Right ventricle myocardium superior (tissue), 1 donor: ENCODE measurements at regions not wholly inside any gene's neighbourhood (a gene's known extent, or its start where the extent isn't known, plus 50 kb on each side); places are given as distances from the start of the nearest gene placed in this dataset.
"Not testable (repeated sequence)": the region's sequence is repeated elsewhere in the genome, so short reads cannot be mapped to it uniquely, and the experiment has no call there.

Experiments used
- ATAC-seq: fragments of 200-7000 bp; cut with Tn5 transposase; one replicate; pipeline ENCODE4 v1.9.1; 2020; ENCODE audit warnings: mild to moderate bottlenecking; ENCODE audit not compliant: poor library complexity
- DNase-seq: peaks from one replicate; pipeline ENCODE4 v3.0.0-alpha.2; 2020
- intact Hi-C: fragments of 100-400 bp; cut with DNase I; formaldehyde crosslinking; loops from one replicate; pipeline ENCODE4 v1.11.2; 2022
- donor health status: DM: no; HTN: yes; CAD: no; lungs with severe emphysema.

DNA sequence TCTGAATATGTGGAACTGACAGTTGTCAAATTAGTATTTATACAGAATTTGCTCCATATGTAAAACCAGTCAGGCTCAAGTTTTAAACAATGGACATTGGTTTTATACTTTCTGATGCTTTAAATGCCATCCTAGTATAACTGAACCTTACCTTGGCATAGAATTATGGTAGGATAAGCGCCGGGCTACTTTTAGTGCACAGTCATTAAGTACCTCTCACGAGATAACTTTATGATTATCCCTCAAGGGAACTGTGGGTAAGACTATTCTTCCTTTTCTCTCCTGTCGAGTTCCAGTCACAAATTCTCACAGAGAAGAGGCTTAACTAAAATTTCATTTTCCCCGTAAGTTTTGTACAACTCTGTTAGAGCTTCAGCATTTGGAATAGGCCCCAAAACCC, 110.6 kb upstream of the PTPRK start:
- ATAC-seq (peak; percentile 61), DNase-seq (no peak)
- intact Hi-C loops: no loop called here

DNA sequence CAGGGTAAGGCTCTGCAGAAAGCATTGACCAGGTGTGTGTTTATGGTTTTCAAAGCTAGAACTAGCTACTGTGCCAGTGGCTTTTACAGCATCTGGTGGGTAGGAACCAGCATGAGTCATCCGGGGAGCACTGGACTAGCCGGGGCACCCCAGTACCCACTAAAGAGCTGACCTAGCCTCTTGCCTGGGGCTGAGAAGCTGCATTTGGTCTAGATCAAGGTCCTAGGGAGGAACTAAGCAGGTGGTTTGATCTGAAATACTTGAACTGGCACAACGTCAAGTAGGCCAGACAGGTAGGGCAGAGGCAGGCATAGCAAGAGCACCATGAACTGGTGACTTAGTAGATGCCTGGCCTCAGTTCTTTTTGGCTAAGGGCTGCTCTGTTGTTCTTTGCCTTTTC, 109.8 kb upstream of the PTPRK start:
- intact Hi-C loops: no loop called here
- ATAC-seq (peak; percentile 25), DNase-seq (no peak)

GRCh38 chr6:128617285-128617684, 96.9 kb upstream of the PTPRK start:
- ATAC-seq: no peak

GRCh38 chr6:128616342-128616741, 95.9 kb upstream of the PTPRK start:
- intact Hi-C loops: no loop called here
- ATAC-seq: no peak

More at GRCh38 chr6:128617285-128617684, 96.9 kb upstream of the PTPRK start:
- DNase-seq: no peak
- intact Hi-C loops: no loop called here

DNA sequence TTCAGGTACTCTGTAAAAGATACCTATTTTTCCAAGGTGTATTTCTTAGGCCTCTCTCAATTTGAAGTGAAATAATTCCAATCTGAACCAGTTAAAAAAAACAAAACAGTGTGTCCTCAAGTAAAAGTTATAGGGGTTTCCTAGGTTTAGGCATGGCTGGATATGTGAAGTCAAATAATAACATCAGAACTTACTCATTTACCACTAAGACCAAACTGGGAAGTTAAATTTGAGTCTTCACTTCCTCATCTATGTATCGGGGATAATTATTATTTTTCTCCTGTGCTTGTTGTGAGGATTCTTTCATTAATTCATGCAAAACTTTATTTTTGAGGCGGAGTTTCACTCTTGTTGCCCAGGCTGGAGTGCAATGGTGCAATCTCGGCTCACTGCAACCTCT, 86.2 kb upstream of the PTPRK start:
- ATAC-seq: no peak
- no peak for DNase-seq
- intact Hi-C loops: no loop called here

More at GRCh38 chr6:128616342-128616741, 95.9 kb upstream of the PTPRK start:
- no peak for DNase-seq

GRCh38 chr6:128605961-128606360, 85.6 kb upstream of the PTPRK start:
- intact Hi-C loops: no loop called here
- no peak for DNase-seq
- no peak for ATAC-seq

DNA sequence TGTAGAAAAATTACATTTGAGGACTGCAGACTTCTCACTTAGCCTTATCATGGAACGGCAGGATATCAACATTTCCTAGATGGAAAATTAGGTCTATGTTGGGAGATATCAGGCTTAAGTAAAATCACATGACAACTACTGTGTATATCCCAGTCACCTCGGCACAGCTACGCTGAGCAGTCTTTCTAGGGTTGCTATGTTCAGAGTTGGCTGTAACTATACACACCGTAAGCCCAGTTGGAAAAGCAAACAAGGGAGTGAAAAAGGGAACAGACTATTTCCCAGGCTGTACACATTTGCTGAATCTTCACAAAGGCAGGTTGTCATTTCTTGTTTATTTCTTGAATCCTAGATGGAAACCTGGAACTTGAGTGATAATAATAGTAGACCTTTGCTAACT, 80.7 kb upstream of the PTPRK start:
- ATAC-seq (peak; percentile 92), DNase-seq (no peak)
- intact Hi-C loops: no loop called here

GRCh38 chr6:128600397-128600951, 80.1 kb upstream of the PTPRK start:
- peak; percentile 28 for ATAC-seq
- intact Hi-C loops: no loop called here
- DNase-seq: no peak

DNA sequence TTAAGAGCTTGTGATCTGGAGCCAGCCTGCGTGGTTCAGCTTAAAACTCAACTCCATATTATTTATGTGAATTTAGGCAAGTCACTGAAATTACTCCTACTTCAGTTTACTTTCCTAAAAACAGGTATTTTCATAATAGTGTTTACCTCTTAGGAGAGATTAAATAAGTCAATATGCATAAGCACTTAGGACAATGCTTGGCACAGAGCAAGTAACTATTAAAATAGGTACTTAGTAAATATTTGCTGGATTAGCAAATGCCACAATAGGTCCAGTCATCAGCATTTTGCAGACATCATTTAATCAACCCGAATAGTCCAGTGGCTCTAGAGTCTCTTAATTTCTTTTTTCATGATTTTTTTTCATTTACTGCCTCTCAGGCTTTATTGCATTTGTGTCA, 78.6 kb upstream of the PTPRK start:
- intact Hi-C loops: no loop called here
- DNase-seq: no peak
- no peak for ATAC-seq

DNA sequence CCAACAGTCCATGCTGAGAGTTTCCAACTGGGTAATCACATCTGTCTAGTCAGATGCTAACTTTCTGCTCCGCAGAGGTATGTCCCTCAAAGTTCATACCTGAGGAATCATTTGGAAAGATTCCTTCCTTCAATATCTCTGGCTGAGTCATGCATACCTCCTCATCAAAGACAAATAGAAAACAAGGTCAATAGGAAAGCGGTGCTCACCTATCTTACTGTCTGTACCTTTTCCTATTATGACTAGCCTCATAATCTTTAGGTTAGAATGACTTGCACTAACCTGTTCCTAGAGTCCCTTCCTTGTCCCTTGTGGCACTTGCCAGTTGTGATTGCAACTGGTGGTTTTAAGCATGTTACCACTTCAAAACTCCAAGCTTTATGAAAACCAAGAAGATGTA, 78.2 kb upstream of the PTPRK start:
- intact Hi-C loops: no loop called here
- DNase-seq: no peak
- ATAC-seq: no peak

GRCh38 chr6:128597956-128598355, 77.6 kb upstream of the PTPRK start:
- ATAC-seq (no peak), DNase-seq (no peak)
- intact Hi-C loops: no loop called here

DNA sequence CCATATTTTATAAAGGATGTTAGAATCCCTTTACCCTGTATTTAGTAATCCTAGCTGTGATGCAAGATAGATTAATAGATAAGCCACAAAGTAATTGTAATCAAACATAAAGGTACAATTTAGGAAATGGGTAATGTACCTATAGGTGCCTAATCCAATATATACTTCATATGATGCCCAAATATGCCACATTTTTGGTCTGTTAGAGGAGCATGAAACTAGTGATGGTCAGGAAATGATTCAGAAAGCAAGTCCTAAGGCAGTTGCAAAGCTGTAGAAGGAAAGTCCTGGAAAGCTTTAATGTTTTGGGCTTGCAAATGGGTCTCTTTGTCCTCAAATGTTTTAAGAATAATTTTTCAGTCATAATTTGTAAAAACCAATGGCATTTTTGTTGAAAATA, 76.6 kb upstream of the PTPRK start:
- intact Hi-C loops: no loop called here
- DNase-seq (no peak), ATAC-seq (no peak)

DNA sequence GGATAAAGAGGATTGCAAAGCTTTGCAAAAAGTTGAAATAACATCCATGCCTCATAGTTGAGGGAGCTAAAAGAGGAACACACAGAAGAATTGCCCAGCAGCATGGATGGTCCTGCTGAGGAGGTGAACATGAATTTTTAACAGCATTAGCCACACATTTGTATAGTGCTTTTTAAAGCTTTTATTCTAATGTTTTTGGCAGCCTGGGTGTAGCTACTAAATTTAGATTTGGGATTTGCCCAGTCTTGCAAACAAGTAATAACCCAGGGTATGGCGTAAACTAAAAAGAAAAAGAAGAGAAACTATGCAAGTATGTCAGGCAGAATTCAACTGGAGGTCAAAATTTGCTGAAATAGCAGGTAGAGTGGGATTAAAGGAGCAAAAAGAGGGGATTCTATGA, 75.1 kb upstream of the PTPRK start:
- intact Hi-C loops: no loop called here
- ATAC-seq (no peak), DNase-seq (no peak)

- ATAC-seq (no peak), DNase-seq (no peak)
- intact Hi-C loops: no loop called here
Observed at GRCh38 chr6:128586095-128586494, 65.7 kb upstream of the PTPRK start.

DNA sequence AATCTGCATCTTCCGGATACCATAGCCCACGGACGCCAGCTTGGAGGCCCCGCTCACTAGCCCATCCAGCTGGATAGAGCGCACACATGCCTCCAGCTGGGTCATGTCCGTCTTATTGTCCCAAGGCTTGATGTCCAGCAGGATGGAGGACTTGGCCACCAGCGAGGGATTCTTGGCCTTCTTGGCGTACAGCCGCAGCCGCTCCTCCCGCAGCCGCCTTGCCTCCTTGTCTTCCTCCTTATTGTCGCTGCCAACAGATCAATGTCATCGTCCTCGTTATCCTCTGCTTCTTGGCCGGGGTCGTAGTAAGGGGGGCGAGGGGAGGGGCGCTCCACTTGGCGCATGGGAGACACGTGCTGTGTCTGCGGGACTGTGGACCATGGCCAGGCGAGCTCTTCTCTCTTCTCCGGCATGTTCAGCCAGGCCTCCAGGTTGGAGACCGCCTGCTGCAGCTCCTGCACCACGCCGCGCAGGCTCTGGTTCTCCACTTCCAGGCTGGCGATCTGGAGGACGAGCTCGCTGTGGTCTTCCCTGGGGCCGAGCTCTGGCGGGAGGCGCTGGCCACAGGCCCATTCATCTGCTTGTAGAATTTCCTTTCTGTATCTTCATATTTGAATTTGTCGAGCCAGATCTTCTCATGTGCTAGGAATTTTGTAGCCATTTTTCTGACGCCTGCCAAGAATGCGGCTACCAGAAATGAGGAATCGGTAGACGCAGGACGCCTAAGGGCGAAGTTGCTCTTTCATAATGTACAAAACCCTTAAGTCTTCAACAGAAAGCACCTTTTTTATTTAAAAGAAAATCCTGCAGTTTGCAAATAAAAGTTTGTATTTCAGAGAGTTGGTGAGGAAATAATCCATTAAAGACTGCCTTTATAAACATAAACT, 60.1 kb upstream of the PTPRK start:
- DNase-seq (peak; percentile 59), ATAC-seq (no peak)
- intact Hi-C loops: no loop called here

GRCh38 chr6:128575254-128575653, 54.9 kb upstream of the PTPRK start:
- DNase-seq, intact Hi-C loops, ATAC-seq: not testable (repeated sequence)

DNA sequence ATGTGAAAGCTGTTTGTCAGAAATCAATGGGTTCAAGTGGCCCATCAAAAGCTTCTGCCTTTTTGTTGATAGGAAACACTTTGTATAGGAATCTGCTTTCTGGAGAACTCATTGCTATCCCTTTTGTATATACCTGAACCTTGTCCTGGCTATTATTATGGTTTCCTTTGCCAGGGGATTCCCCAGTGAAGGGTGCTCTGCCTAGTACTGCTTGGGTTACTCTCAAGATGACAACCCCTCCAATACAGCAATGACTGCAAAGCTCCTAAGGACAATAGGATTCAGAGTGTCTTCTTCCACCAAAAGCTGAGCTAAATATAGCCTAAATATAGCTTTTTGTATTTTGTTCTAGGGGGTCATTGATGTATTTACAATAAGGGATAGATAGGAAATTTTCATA, 54.0 kb upstream of the PTPRK start:
- DNase-seq (no peak), ATAC-seq (no peak)
- intact Hi-C loops: no loop called here

DNA sequence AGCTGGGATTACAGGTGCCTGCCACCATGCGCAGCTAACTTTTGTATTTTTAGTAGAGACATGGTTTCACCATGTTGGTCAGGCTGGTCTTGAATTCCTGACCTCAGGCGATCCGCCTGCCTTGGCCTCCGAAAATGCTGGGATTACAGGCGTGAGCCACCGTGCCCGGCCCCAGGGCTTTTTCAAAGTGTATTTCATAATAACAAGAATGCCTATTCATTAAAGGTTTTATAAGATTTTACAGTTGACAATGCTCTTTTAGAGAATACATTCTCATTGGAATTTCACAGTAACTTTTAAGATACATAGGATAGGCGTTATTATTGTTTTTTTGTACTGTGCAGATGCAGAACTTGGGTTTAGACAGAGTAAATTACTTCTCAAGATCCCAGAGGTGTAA, 52.6 kb upstream of the PTPRK start:
- ATAC-seq: no peak
- intact Hi-C loops: no loop called here
- no peak for DNase-seq

DNA sequence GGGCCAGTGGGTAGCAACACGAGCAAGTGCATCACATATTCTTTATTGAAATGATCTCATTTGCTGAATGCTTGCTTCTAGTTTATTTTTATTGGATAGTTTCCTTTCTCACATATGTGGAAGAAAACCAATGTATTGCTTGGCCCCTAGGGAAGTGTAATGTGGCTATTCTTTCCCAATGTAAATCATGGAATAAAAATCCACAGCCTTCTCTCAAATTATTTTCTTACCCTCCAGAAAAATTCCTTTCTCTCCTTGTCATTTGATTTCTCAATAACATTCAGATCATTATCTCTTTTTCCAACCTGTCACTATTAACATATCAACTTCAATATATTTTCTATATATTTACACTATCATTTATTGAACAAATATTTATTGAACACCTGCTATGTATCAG, 51.9 kb upstream of the PTPRK start:
- ATAC-seq (no peak), DNase-seq (no peak)
- intact Hi-C loops: no loop called here

GRCh38 chr6:128570680-128571063, 50.3 kb upstream of the PTPRK start:
- DNase-seq: no peak
- intact Hi-C loops: no loop called here
- ATAC-seq: no peak
